Upper lobe of left lung (tissue), 4 donors: ENCODE measurements at regions not wholly inside any gene's neighbourhood (a gene's known extent, or its start where the extent isn't known, plus 50 kb on each side); places are given as distances from the start of the nearest gene placed in this dataset.

Source experiments
- CTCF ChIP-seq, 6 experiments: fragments of 450-650 bp in 4 of 6; fragments of 200-600 bp in 2 of 6; sonication (generic) in 2 of 6; IDR thresholded peaks; one replicate each; pipeline ENCODE4 v1.5.1; 2016 to 2019; ENCODE audit warnings: antibody characterized with exemption in 6 of 6
- POLR2A ChIP-seq, 4 donors: fragments of 450-650 bp; IDR thresholded peaks; one replicate each; pipeline ENCODE4 v1.5.1; 2016 to 2017; ENCODE audit warnings: antibody characterized with exemption in 4 of 4, mild to moderate bottlenecking in 2 of 4

GRCh38 chr18:46262856-46263255 lies 158.7 kb downstream of the HAUS1 start:
- no peak for TF ChIP-seq CTCF (IDR thresholded peaks at IDR 0.05)
- no peak for TF ChIP-seq POLR2A (IDR thresholded peaks at IDR 0.05)
